ENCODE measurements at regions not wholly inside any gene's neighbourhood (a gene's known extent, or its start where the extent isn't known, plus 50 kb on each side); places are given as distances from the start of the nearest gene placed in this dataset.
"Not testable (repeated sequence)": the region's sequence is repeated elsewhere in the genome, so short reads cannot be mapped to it uniquely, and the experiment has no call there.

DNA sequence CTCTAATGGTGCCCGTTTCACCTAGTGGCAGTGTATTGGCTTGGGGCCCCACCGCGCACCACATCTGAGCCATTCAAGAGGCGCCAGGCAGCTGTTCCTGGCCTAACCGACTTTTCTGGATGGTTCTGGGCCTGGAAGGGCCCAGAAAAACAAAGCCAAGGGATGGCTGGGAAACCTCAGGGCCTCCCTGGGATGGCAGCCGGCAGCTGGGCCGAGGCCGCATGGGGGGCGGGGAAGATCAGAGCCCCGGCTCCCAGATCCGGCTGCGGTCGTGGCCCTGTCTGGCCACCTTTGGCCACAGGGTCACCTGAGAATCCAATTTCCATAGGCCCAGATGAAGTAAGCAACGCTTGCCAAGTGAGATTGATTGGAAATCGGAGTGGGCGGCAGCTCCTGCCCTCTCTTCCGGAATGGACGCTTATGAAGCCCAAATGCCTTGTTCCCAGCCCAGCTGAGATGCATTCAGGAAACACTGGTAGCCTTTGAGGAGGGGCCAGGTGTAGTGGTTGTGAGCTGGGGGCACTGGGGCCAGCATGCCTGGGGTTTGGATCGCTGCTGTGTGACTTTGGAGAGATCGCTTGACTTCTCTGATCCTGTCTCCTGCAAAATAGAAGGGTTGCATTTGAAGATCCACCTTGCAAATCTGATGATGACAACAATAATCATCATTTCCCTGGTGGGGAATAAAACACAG lies 163.8 kb upstream of the GSE1 start:
- DNase-seq (ENCODE audit: low spot score in 2 of 2) = no peak
- no peak for TF ChIP-seq POLR2A (IDR thresholded peaks at IDR 0.05)
- TF ChIP-seq, protein P1, sequence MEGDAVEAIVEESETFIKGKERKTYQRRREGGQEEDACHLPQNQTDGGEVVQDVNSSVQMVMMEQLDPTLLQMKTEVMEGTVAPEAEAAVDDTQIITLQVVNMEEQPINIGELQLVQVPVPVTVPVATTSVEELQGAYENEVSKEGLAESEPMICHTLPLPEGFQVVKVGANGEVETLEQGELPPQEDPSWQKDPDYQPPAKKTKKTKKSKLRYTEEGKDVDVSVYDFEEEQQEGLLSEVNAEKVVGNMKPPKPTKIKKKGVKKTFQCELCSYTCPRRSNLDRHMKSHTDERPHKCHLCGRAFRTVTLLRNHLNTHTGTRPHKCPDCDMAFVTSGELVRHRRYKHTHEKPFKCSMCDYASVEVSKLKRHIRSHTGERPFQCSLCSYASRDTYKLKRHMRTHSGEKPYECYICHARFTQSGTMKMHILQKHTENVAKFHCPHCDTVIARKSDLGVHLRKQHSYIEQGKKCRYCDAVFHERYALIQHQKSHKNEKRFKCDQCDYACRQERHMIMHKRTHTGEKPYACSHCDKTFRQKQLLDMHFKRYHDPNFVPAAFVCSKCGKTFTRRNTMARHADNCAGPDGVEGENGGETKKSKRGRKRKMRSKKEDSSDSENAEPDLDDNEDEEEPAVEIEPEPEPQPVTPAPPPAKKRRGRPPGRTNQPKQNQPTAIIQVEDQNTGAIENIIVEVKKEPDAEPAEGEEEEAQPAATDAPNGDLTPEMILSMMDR (IDR thresholded peaks at IDR 0.05) = no peak
- intact Hi-C loops (cut with DNase I; ENCODE audit: low total_unique reads) = no loop called here
- WGBS, 2 donors = 80 to 86% methylated on average over 20 of the region's 20 CpGs
- no peak overlapping the region for H3K4me3 ChIP-seq (ENCODE audit: low read depth, poor library complexity, severe bottlenecking)

DNA sequence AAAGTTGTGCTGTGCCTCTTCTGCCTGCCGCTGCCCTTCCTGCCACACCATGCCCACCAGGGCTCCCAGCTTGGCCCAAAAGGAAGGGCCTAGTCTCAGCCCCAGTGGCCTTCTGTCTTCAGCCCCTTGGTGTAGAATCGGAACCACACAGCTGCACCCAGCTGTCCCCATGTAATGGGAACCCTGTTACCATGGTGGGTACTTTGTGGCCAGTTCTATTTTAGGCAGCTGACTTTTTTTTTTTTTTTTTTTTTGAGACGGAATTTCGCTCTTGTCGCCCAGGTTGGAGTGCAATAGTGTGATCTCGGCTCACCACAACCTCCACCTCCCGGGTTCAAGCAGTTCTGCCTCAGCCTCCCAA lies 163.3 kb upstream of the GSE1 start:
- 80 to 89% methylated on average over 7 of the region's 7 CpGs for WGBS, 2 donors
- intact Hi-C loops (cut with DNase I; ENCODE audit: low total_unique reads) = no loop called here
- TF ChIP-seq, protein P1 (IDR thresholded peaks at IDR 0.05) = no peak
- no peak for TF ChIP-seq POLR2A (IDR thresholded peaks at IDR 0.05)
- H3K4me3 ChIP-seq (ENCODE audit: low read depth, poor library complexity, severe bottlenecking) = no peak overlapping the region
- DNase-seq (ENCODE audit: low spot score in 2 of 2) = no peak

DNA sequence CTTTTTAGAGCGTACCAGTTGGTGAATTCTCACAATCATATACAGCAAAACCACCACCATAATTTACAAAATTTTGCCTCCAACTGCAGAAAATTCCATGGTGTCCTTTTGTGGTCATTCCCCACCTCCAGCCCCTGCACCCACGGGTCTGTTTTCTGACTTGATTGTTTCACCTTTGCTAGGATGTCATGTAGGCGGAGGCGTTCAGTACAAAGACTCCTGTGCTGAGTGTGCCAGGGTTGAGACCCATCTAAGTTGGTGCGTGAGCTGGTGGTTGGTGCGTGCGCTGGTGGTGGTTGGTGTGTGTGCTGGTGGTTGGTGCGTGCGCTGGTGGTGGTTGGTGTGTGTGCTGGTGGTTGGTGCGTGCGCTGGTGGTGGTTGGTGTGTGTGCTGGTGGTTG lies 162.0 kb upstream of the GSE1 start:
- intact Hi-C loops (cut with DNase I; ENCODE audit: low total_unique reads); H3K4me3 ChIP-seq (ENCODE audit: low read depth, poor library complexity, severe bottlenecking); DNase-seq (ENCODE audit: low spot score in 2 of 2): not testable (repeated sequence)
- WGBS, 2 donors = 80 to 88% methylated on average over 9 of the region's 11 CpGs

DNA sequence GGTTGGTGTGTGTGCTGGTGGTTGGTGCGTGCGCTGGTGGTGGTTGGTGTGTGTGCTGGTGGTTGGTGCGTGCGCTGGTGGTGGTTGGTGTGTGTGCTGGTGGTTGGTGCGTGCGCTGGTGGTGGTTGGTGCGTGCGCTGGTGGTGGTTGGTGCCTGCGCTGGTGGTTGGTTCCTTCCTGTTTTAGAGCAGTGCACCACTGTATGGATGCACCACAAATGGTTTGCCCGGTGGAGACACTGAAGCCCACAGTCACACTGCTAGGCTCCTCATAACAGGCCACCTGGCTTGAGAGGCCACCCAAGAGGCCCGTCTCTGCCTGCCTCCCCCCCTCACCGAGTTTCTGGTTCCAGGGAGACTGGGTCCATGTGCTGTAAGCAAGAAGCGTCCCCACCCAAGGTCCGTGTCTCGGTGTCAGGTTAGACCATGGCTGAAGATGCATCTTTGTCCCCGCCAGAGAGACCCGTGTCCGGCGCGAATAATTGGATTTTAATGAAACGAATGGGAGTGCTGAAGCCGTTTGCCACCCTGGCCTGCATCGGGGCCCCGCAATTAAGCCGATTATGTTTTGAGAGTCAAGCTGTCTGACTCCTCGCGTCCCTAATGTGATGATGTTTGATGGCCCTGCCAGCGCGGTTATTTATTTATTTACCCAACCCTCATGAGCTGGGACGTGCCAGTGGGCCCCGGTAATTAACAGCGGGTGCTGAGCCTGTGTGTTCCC lies 161.3 kb upstream of the GSE1 start:
- DNase-seq (ENCODE audit: low spot score in 2 of 2) = no peak
- no peak overlapping the region for H3K4me3 ChIP-seq (ENCODE audit: low read depth, poor library complexity, severe bottlenecking)
- 85 to 91% methylated on average over 27 to 29 of the region's 32 CpGs for WGBS, 2 donors
- TF ChIP-seq POLR2A (IDR thresholded peaks at IDR 0.05) = no peak
- intact Hi-C loops (cut with DNase I; ENCODE audit: low total_unique reads) = no loop called here

DNA sequence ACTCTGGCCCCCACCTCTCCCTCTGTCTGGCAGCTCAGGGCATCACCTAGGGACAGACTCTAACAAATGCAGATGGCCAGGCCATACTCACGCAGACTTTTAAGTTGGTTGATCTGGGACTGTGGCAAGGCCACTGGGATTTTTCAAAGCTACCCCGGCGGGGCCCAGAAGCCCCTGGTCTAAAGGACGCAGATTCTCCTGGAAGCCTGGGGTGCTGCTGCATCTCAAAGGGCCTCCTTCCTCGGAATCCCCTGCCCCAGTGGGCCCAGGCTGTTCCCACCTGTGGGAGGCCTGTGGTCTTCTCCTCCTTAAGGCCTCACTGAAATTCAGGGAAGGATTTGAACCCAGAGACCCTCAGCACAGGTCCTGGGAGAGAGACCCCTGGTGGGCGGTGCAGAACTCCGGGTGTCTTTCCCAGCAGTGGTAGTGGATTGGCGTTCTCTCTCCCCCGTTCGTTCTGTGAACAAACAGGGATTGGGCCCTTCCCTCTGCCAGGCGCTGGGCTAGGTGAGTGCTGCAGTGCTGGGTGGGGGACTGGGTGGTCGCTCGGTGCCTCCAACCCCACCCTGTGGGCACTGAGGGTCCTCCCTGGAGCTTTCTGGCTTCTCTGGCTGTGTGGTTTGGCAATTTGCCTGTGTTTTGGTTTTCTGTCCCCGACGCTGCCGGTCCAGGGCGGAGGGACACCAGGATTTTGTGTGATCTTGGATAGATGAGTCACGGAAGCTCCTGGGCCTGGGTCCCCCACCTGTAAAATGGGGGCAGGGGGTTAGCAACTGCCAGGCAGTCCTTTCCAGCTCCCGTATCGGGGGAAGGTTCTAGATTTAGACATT lies 160.5 kb upstream of the GSE1 start:
- 70 to 76% methylated on average over 20 of the region's 20 CpGs for WGBS, 2 donors
- TF ChIP-seq POLR2A (IDR thresholded peaks at IDR 0.05) = no peak
- TF ChIP-seq, protein P1 (IDR thresholded peaks at IDR 0.05) = no peak
- intact Hi-C loops (cut with DNase I; ENCODE audit: low total_unique reads) = no loop called here
- H3K4me3 ChIP-seq (ENCODE audit: low read depth, poor library complexity, severe bottlenecking) = no peak overlapping the region
- no peak for DNase-seq (ENCODE audit: low spot score in 2 of 2)

DNA sequence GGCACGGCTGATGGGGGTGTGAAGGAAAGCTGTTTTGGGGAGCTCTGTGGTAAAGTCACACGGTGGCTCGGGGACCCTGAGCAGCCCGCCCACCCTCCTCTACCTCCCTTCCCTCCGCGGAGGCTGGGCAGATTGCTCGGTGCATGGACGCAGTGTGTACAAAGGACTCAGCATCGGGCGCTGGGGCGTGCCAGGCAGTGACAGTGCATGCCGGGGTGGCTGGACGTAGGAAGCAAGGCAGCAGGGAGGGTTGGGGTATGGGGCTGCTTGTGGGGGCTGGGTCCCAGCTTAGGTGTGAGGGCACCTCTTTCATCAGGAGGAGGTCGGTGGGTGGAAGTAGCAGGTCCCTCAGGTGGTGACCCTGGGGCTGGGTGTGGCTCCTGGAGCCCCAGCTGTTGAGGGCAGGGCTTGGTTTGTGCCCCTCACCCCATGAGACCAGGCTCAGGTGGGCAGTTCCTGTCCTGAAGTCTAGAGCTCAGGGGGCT lies 159.9 kb upstream of the GSE1 start:
- intact Hi-C loops (cut with DNase I; ENCODE audit: low total_unique reads) = no loop called here
- TF ChIP-seq, protein P1 (IDR thresholded peaks at IDR 0.05) = no peak
- TF ChIP-seq POLR2A (IDR thresholded peaks at IDR 0.05) = no peak
- DNase-seq (ENCODE audit: low spot score in 2 of 2) = no peak
- H3K4me3 ChIP-seq (ENCODE audit: low read depth, poor library complexity, severe bottlenecking) = no peak overlapping the region
- WGBS, 2 donors = 67 to 88% methylated on average over 14 of the region's 14 CpGs

All from lower leg skin (tissue), 4 donors.